Body of pancreas (tissue), 4 donors: ENCODE measurements at regions not wholly inside any gene's neighbourhood (a gene's known extent, or its start where the extent isn't known, plus 50 kb on each side); places are given as distances from the start of the nearest gene placed in this dataset.

ENCODE experiments used
- POLR2A ChIP-seq, 3 donors: fragments of 450-650 bp; IDR thresholded peaks; one replicate each; pipeline ENCODE4 v1.6.1; 2016; ENCODE audit warnings: antibody characterized with exemption in 3 of 3, mild to moderate bottlenecking in 2 of 3
- TF ChIP-seq, protein P1 (sequence below), 7 experiments: fragments of 450-650 bp in 4 of 7; fragments of 200-600 bp in 3 of 7; sonication (generic) in 3 of 7; IDR thresholded peaks; one replicate each; pipeline ENCODE4 v1.5.1; 2016 to 2019; ENCODE audit warnings: antibody characterized with exemption in 7 of 7

DNA sequence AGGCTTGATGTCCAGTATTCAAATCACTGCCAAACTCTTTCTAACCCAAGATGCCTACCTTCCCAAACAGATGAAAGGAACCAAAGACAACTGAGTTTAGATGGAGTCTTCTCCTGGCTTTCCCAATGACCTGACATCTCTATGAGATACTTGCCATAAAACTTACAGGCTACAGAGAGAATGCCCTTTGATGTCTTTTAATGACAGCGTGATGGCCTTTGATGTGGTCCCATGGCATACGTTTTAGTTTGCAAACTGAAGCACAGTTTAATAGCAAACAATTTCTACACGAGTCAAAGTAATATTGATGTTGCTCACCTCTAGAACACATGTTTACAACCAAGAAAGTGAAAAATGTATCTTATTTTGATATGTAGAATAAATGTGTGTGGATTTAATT lies 73.2 kb downstream of the ZIC4 start:
- no peak for TF ChIP-seq POLR2A (IDR thresholded peaks at IDR 0.05)
- TF ChIP-seq, protein P1, sequence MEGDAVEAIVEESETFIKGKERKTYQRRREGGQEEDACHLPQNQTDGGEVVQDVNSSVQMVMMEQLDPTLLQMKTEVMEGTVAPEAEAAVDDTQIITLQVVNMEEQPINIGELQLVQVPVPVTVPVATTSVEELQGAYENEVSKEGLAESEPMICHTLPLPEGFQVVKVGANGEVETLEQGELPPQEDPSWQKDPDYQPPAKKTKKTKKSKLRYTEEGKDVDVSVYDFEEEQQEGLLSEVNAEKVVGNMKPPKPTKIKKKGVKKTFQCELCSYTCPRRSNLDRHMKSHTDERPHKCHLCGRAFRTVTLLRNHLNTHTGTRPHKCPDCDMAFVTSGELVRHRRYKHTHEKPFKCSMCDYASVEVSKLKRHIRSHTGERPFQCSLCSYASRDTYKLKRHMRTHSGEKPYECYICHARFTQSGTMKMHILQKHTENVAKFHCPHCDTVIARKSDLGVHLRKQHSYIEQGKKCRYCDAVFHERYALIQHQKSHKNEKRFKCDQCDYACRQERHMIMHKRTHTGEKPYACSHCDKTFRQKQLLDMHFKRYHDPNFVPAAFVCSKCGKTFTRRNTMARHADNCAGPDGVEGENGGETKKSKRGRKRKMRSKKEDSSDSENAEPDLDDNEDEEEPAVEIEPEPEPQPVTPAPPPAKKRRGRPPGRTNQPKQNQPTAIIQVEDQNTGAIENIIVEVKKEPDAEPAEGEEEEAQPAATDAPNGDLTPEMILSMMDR (IDR thresholded peaks at IDR 0.05), result no peak
